Psoas muscle (tissue), 7 donors: ENCODE measurements at regions not wholly inside any gene's neighbourhood (a gene's known extent, or its start where the extent isn't known, plus 50 kb on each side); places are given as distances from the start of the nearest gene placed in this dataset.

Experiments
- ATAC-seq, 4 donors: fragments of 200-7000 bp; cut with Tn5 transposase; one replicate each; pipeline ENCODE4 v1.9.1; 2020; ENCODE audit warnings: moderate library complexity in 3 of 4, mild to moderate bottlenecking in 2 of 4
- DNase-seq, 2 donors: peaks; one replicate each; pipeline ENCODE4 v3.0.0-alpha.2; 2020
- H3K27ac ChIP-seq: fragments of 200-600 bp; one replicate; pipeline ENCODE4 v1.8.0; 2022
- H3K27me3 ChIP-seq, 3 donors: fragments of 200-600 bp in 1 of 3; one replicate each; pipeline versions ENCODE4 v1.6.1 to v1.8.0; 2013 to 2022; ENCODE audit warnings: low read length in 2 of 3, mild to moderate bottlenecking in 2 of 3, moderate library complexity in 1 of 3; ENCODE audit not compliant: insufficient read depth in 3 of 3
- H3K36me3 ChIP-seq, 2 donors: fragments of 200-600 bp in 1 of 2; one replicate each; pipeline versions ENCODE4 v1.6.1 to v1.8.0; 2013 to 2022; ENCODE audit warnings: low read depth in 1 of 2, mild to moderate bottlenecking in 1 of 2, moderate library complexity in 1 of 2; ENCODE audit not compliant: insufficient read depth in 1 of 2
- H3K4me1 ChIP-seq: fragments of 200-600 bp; one replicate; pipeline ENCODE4 v1.8.0; 2022
- H3K4me3 ChIP-seq: fragments of 200-600 bp; one replicate; pipeline ENCODE4 v1.8.0; 2022; ENCODE audit warnings: mild to moderate bottlenecking
- H3K9me3 ChIP-seq: fragments of 200-600 bp; one replicate; pipeline ENCODE4 v1.8.0; 2022
- CTCF ChIP-seq: fragments of 200-600 bp; IDR thresholded peaks from one replicate; pipeline ENCODE4 v1.8.0; 2022; ENCODE audit warnings: antibody characterized with exemption
- WGBS, 3 donors: extraction: QIAGEN DNeasy Blood & Tissue Kit; methylation state at CpG; one replicate each; pipeline versions ENCODE4 v1.1.6 to v1.1.7; 2013; 5-methylcytosine and 5-hydroxymethylcytosine counted together
- intact Hi-C, 2 donors: fragments of 100-400 bp; cut with DNase I; formaldehyde crosslinking; loops; one replicate each; pipeline versions ENCODE4 v1.11.0 to v1.14.2; 2022
- donor health status: healthy with polysubstance abuse.
- donor health status: DM: no; HTN: no; CAD: no; lungs with moderate emphysema.
- donor health status: Bipolar disorder and iron deficiency.
- donor health status: healthy.
- donor health status: DM: yes; HTN: yes; CAD: no.
- donor health status: DM: no; HTN: no; CAD: no.
- donor health status: DM: yes; HTN: yes; CAD: no.

DNA sequence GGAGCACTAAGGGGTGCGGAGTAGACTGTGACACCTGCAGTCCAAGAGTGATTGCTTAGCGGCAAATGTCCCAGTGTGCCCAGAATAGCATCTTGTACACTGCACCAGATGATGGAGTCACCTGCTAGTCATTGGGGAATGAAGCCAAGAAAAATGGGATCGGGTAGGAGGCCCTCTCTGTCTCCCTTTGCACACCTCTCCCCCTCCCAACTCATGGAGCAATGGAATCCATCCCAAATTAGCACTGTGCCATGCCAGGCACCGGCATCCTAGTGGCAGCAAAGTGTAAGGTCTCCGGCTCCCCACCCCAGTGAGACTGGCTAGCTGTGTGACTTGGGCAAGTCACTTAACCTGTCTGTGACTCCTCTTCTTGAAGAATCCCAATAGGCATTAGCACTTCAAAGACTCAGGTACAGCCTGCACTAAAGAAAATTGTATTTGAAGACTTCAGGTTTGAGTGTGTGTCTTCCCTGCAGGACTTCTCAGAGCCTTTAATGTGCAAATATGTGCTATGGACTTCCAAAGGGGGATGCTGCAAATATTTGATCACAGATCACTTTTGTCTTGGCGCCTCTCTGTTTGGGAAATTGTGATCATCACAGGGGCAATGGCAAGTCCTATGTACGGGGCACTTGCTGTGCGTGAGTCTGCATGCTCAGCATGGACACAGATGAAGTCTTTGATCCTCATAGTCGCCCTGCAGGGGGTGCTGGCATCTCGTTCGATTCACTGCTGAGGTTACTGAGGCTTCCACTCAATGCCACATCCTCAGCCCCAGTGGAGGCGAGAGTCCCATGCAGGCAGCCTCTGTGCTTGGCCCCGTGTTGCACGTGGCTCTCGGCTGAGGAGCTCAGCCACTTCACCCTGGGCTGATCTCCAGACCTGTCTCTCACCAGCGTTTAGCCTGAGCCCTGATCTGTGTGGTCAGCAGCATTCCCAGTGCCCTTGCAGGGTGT lies 272.9 kb upstream of the C1orf174 start:
- Histone ChIP-seq H3K9me3 (no peaks in the 10 kb centered on the region), H3K27ac (no peak overlapping the region), H3K4me3 (no peak overlapping the region), H3K4me1 (no peaks in the 10 kb centered on the region), H3K27me3 (peaks cover 0 to 12% (median 0%) of the 10 kb centered on the region in 3 donors), H3K36me3 (no peaks in the 10 kb centered on the region)
- no peak for TF ChIP-seq CTCF
- intact Hi-C loops, result no loop called here
- no peak for DNase-seq
- 36 to 47% (median 46%) methylated on average over 16 of the region's 16 CpGs for WGBS, 3 donors
- ATAC-seq, result no peak

GRCh38 chr1:4173731-4174130 lies 273.7 kb upstream of the C1orf174 start:
- 54 to 61% (median 60%) methylated on average over 9 of the region's 9 CpGs for WGBS, 3 donors
- H3K4me1 ChIP-seq, result no peaks in the 10 kb centered on the region
- ATAC-seq (no peak), DNase-seq (no peak)
- intact Hi-C loops, result no loop called here
- H3K27ac ChIP-seq, result no peak overlapping the region
- TF ChIP-seq CTCF, result no peak
- H3K9me3 ChIP-seq, result no peaks in the 10 kb centered on the region
- no peaks in the 10 kb centered on the region for H3K36me3 ChIP-seq
- peaks cover 0 to 9% (median 0%) of the 10 kb centered on the region in 3 donors for H3K27me3 ChIP-seq
- no peak overlapping the region for H3K4me3 ChIP-seq

GRCh38 chr1:4174291-4175200 lies 274.5 kb upstream of the C1orf174 start:
- intact Hi-C loops, result no loop called here
- DNase-seq (no peak), ATAC-seq (no peak)
- 82 to 89% (median 88%) methylated on average over 21 of the region's 21 CpGs for WGBS, 3 donors
- H3K4me3 ChIP-seq, result no peak overlapping the region
- H3K4me1 ChIP-seq, result no peaks in the 10 kb centered on the region
- H3K27ac ChIP-seq, result no peak overlapping the region
- H3K27me3 ChIP-seq, result peaks cover 0 to 4% (median 0%) of the 10 kb centered on the region in 3 donors
- TF ChIP-seq CTCF, result no peak
- H3K36me3 ChIP-seq, result no peaks in the 10 kb centered on the region
- H3K9me3 ChIP-seq, result no peaks in the 10 kb centered on the region

- Histone ChIP-seq H3K27ac (no peak overlapping the region), H3K27me3 (peaks cover 0 to 4% (median 0%) of the 10 kb centered on the region in 3 donors), H3K4me3 (no peak overlapping the region), H3K36me3 (no peaks in the 10 kb centered on the region), H3K4me1 (no peaks in the 10 kb centered on the region), H3K9me3 (no peaks in the 10 kb centered on the region)
- 81 to 87% (median 84%) methylated on average over 10 of the region's 10 CpGs for WGBS, 3 donors
- intact Hi-C loops, result no loop called here
- DNase-seq, result no peak
- no peak for TF ChIP-seq CTCF
- ATAC-seq, result no peak
Observed at GRCh38 chr1:4175566-4176405, 275.7 kb upstream of the C1orf174 start.
